ENCODE measurements at regions not wholly inside any gene's neighbourhood (a gene's known extent, or its start where the extent isn't known, plus 50 kb on each side); places are given as distances from the start of the nearest gene placed in this dataset.
"Not testable (repeated sequence)": the region's sequence is repeated elsewhere in the genome, so short reads cannot be mapped to it uniquely, and the experiment has no call there.

DNA sequence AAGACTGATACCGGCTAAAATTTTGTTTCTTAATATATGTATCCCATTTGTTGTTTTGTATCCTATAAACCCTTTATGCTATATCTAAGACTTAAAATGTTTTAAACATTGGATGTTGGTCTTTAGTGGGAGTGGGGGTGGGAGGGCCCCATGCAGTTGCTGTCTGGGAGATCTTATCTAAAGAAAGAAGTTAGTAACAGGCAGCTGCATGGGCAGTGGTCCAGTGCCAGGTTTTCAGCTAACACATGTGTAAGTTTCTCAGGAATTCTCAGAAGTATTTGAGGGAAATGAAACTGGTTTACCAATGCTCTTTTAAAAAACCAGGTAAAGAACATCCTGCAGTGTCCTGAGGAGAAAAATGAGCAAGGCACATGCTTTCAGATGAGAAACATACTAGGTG lies 738.3 kb upstream of the AMELY start:
- in situ Hi-C loops (cut with HindIII; ENCODE audit: low pct_unique_long_range_greater_than_20kb, low sequenced_read_pairs); DNase-seq (ENCODE audit: low read depth): not testable (repeated sequence)

Data from Caki2 (cell line).